ENCODE measurements at regions not wholly inside any gene's neighbourhood (a gene's known extent, or its start where the extent isn't known, plus 50 kb on each side); places are given as distances from the start of the nearest gene placed in this dataset.

GRCh38 chr6:86856937-86857563, 80.3 kb upstream of the HTR1E start:
- H3K27me3 ChIP-seq (ENCODE audit: control insufficient read depth, insufficient read depth, low read length): no peaks in the 10 kb centered on the region
- DNase-seq (ENCODE audit: low read depth) (peak; percentile 44), FAIRE-seq (no peak)
- H3K4me3 ChIP-seq (ENCODE audit: low read depth, low read length): no peak overlapping the region
- TF ChIP-seq CTCF (IDR thresholded peaks at IDR 0.05; ENCODE audit: insufficient read depth, low read length, severe bottlenecking): peak; percentile 53
- H3K36me3 ChIP-seq (ENCODE audit: control insufficient read depth, insufficient read depth, low read length): no peaks in the 10 kb centered on the region

GRCh38 chr6:86856379-86856778, 80.9 kb upstream of the HTR1E start:
- H3K36me3 ChIP-seq (ENCODE audit: control insufficient read depth, insufficient read depth, low read length): no peaks in the 10 kb centered on the region
- no peak for TF ChIP-seq CTCF (IDR thresholded peaks at IDR 0.05; ENCODE audit: insufficient read depth, low read length, severe bottlenecking)
- FAIRE-seq (no peak), DNase-seq (ENCODE audit: low read depth) (no peak)
- H3K4me3 ChIP-seq (ENCODE audit: low read depth, low read length): no peak overlapping the region
- H3K27me3 ChIP-seq (ENCODE audit: control insufficient read depth, insufficient read depth, low read length): no peaks in the 10 kb centered on the region

GRCh38 chr6:86848986-86849385, 88.3 kb upstream of the HTR1E start:
- no peak for DNase-seq (ENCODE audit: low read depth)
- no peak for TF ChIP-seq CTCF (IDR thresholded peaks at IDR 0.05; ENCODE audit: insufficient read depth, low read length, severe bottlenecking)
- Histone ChIP-seq H3K4me3 (ENCODE audit: low read depth, low read length) (no peak overlapping the region), H3K36me3 (ENCODE audit: control insufficient read depth, insufficient read depth, low read length) (no peaks in the 10 kb centered on the region), H3K27me3 (ENCODE audit: control insufficient read depth, insufficient read depth, low read length) (no peaks in the 10 kb centered on the region)
- no peak for FAIRE-seq

- Histone ChIP-seq H3K27me3 (ENCODE audit: control insufficient read depth, insufficient read depth, low read length) (no peaks in the 10 kb centered on the region), H3K4me3 (ENCODE audit: low read depth, low read length) (no peak overlapping the region), H3K36me3 (ENCODE audit: control insufficient read depth, insufficient read depth, low read length) (no peaks in the 10 kb centered on the region)
- FAIRE-seq: no peak
- no peak for DNase-seq (ENCODE audit: low read depth)
- TF ChIP-seq CTCF (IDR thresholded peaks at IDR 0.05; ENCODE audit: insufficient read depth, low read length, severe bottlenecking): no peak
Measured at GRCh38 chr6:86832686-86833085, 104.6 kb upstream of the HTR1E start.

- Histone ChIP-seq H3K36me3 (ENCODE audit: control insufficient read depth, insufficient read depth, low read length) (no peaks in the 10 kb centered on the region), H3K4me3 (ENCODE audit: low read depth, low read length) (no peak overlapping the region), H3K27me3 (ENCODE audit: control insufficient read depth, insufficient read depth, low read length) (no peaks in the 10 kb centered on the region)
- no peak for TF ChIP-seq CTCF (IDR thresholded peaks at IDR 0.05; ENCODE audit: insufficient read depth, low read length, severe bottlenecking)
- DNase-seq (ENCODE audit: low read depth) (no peak), FAIRE-seq (no peak)
Measured at GRCh38 chr6:86825436-86825835, 111.9 kb upstream of the HTR1E start.

- TF ChIP-seq CTCF (IDR thresholded peaks at IDR 0.05; ENCODE audit: insufficient read depth, low read length, severe bottlenecking): no peak
- DNase-seq (ENCODE audit: low read depth) (no peak), FAIRE-seq (no peak)
- no peaks in the 10 kb centered on the region for H3K27me3 ChIP-seq (ENCODE audit: control insufficient read depth, insufficient read depth, low read length)
- H3K4me3 ChIP-seq (ENCODE audit: low read depth, low read length): no peak overlapping the region
- no peaks in the 10 kb centered on the region for H3K36me3 ChIP-seq (ENCODE audit: control insufficient read depth, insufficient read depth, low read length)
Measured at GRCh38 chr6:86822747-86823146, 114.6 kb upstream of the HTR1E start.
